B cell (primary cell): ENCODE measurements at regions not wholly inside any gene's neighbourhood (a gene's known extent, or its start where the extent isn't known, plus 50 kb on each side); places are given as distances from the start of the nearest gene placed in this dataset.

ENCODE experiments used
- CTCF ChIP-seq: fragments of 200-600 bp; IDR thresholded peaks from one replicate; pipeline ENCODE4 v1.8.0; 2022; ENCODE audit warnings: antibody characterized with exemption, mild to moderate bottlenecking
- EZH2 ChIP-seq: IDR thresholded peaks from 2 replicates; pipeline ENCODE4 v1.6.1; 2012; ENCODE audit warnings: borderline replicate concordance, low read depth, mild to moderate bottlenecking, moderate library complexity, low read length; ENCODE audit not compliant: insufficient read depth, poor library complexity, severe bottlenecking

GRCh38 chr2:171253279-171253678 lies 92.6 kb upstream of the TLK1 start:
- TF ChIP-seq CTCF (no peak), EZH2 (no peak)
